Hepatocyte (in vitro differentiated cells): ENCODE measurements at regions not wholly inside any gene's neighbourhood (a gene's known extent, or its start where the extent isn't known, plus 50 kb on each side); places are given as distances from the start of the nearest gene placed in this dataset.

Experiments used
- EZH2 ChIP-seq: fragments of 200-600 bp; sonication (generic); IDR thresholded peaks from 2 replicates; pipeline ENCODE4 v1.6.1; 2016; ENCODE audit warnings: antibody characterized with exemption, mild to moderate bottlenecking, borderline replicate concordance
- EZH2phosphoT487 ChIP-seq: fragments of 200-600 bp; sonication (generic); IDR thresholded peaks from one replicate; pipeline ENCODE4 v1.6.1; 2018; ENCODE audit warnings: antibody characterized with exemption, mild to moderate bottlenecking, low read depth, moderate library complexity; ENCODE audit not compliant: unreplicated experiment, severe bottlenecking
- TF ChIP-seq, protein P1 (sequence below): fragments of 200-600 bp; sonication (generic); IDR thresholded peaks from 2 replicates; pipeline ENCODE4 v1.5.1; 2016; ENCODE audit warnings: antibody characterized with exemption, mild to moderate bottlenecking; ENCODE audit not compliant: poor library complexity

DNA sequence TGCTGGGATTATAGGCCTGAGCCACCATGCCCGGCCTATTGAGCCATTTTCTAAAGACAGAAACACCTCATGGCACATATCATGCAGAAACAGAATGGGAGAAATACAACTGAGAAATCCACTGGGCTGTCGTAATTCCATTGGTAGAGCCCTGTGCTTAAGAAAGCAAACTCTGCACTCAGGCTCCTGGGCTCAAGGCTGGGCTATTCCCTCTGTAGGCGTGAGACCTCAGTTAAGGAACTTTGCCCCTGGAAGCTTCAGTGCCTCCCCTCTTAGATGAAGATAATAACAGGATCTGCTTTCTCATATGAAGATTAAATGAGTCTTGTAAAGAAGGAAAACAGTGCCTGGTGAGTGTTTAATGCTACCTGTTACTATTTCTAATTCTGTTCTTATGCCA lies 120.3 kb downstream of the PXDC1 start:
- TF ChIP-seq EZH2, result no peak
- TF ChIP-seq, protein P1, sequence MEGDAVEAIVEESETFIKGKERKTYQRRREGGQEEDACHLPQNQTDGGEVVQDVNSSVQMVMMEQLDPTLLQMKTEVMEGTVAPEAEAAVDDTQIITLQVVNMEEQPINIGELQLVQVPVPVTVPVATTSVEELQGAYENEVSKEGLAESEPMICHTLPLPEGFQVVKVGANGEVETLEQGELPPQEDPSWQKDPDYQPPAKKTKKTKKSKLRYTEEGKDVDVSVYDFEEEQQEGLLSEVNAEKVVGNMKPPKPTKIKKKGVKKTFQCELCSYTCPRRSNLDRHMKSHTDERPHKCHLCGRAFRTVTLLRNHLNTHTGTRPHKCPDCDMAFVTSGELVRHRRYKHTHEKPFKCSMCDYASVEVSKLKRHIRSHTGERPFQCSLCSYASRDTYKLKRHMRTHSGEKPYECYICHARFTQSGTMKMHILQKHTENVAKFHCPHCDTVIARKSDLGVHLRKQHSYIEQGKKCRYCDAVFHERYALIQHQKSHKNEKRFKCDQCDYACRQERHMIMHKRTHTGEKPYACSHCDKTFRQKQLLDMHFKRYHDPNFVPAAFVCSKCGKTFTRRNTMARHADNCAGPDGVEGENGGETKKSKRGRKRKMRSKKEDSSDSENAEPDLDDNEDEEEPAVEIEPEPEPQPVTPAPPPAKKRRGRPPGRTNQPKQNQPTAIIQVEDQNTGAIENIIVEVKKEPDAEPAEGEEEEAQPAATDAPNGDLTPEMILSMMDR, result no peak
- no peak for TF ChIP-seq EZH2phosphoT487
